IPS-20b (cell line): ENCODE measurements at regions not wholly inside any gene's neighbourhood (a gene's known extent, or its start where the extent isn't known, plus 50 kb on each side); places are given as distances from the start of the nearest gene placed in this dataset.

Experiments
- H3K27ac ChIP-seq: one replicate; pipeline ENCODE4 v1.5.1; 2013; ENCODE audit warnings: low read length
- H3K27me3 ChIP-seq: 2 replicates; pipeline ENCODE4 v1.6.1; 2013; ENCODE audit warnings: mild to moderate bottlenecking, low read length, inconsistent platforms; ENCODE audit not compliant: insufficient read depth
- H3K36me3 ChIP-seq: 2 replicates; pipeline ENCODE4 v1.6.1; 2013; ENCODE audit warnings: low read depth, mild to moderate bottlenecking, inconsistent platforms, low read length, moderate library complexity; ENCODE audit not compliant: insufficient read depth
- H3K4me1 ChIP-seq: 2 replicates; pipeline ENCODE4 v1.6.1; 2013; ENCODE audit warnings: mild to moderate bottlenecking, control low read depth, inconsistent platforms, low read length, moderate library complexity; ENCODE audit not compliant: insufficient read depth
- H3K4me3 ChIP-seq: 2 replicates; pipeline ENCODE4 v1.5.1; 2013; ENCODE audit warnings: mild to moderate bottlenecking, low read length, inconsistent platforms
- H3K9ac ChIP-seq: 2 replicates; pipeline ENCODE4 v1.6.1; 2013; ENCODE audit warnings: low read depth, mild to moderate bottlenecking, inconsistent platforms, low read length, moderate library complexity
- H3K9me3 ChIP-seq: 2 replicates; pipeline ENCODE4 v1.6.1; 2013; ENCODE audit warnings: mild to moderate bottlenecking, low read depth, low read length, inconsistent platforms; ENCODE audit not compliant: insufficient read depth

- Histone ChIP-seq H3K9ac (no peak overlapping the region), H3K4me3 (no peak overlapping the region)
Measured at GRCh38 chrX:39661116-39661907, 436.4 kb downstream of the BCOR start.

GRCh38 chrX:39665830-39666518 is 431.8 kb downstream of the BCOR start:
- H3K36me3 ChIP-seq = no peaks in the 10 kb centered on the region
- no peaks in the 10 kb centered on the region for H3K4me1 ChIP-seq
- H3K9ac ChIP-seq = no peak overlapping the region
- H3K27me3 ChIP-seq = no peaks in the 10 kb centered on the region
- H3K27ac ChIP-seq = no peak overlapping the region
- no peaks in the 10 kb centered on the region for H3K9me3 ChIP-seq
- no peak overlapping the region for H3K4me3 ChIP-seq

More at GRCh38 chrX:39661116-39661907, 436.4 kb downstream of the BCOR start:
- Histone ChIP-seq H3K9me3 (no peaks in the 10 kb centered on the region), H3K27ac (no peak overlapping the region), H3K27me3 (no peaks in the 10 kb centered on the region), H3K4me1 (no peaks in the 10 kb centered on the region), H3K36me3 (no peaks in the 10 kb centered on the region)

GRCh38 chrX:39667191-39667590 is 430.6 kb downstream of the BCOR start:
- no peaks in the 10 kb centered on the region for H3K27me3 ChIP-seq
- H3K9me3 ChIP-seq = no peaks in the 10 kb centered on the region
- no peak overlapping the region for H3K9ac ChIP-seq
- H3K4me1 ChIP-seq = no peaks in the 10 kb centered on the region
- no peak overlapping the region for H3K27ac ChIP-seq
- H3K4me3 ChIP-seq = no peak overlapping the region
- no peaks in the 10 kb centered on the region for H3K36me3 ChIP-seq

GRCh38 chrX:39667736-39668482 is 429.8 kb downstream of the BCOR start:
- Histone ChIP-seq H3K4me1 (no peaks in the 10 kb centered on the region), H3K9me3 (no peaks in the 10 kb centered on the region), H3K4me3 (no peak overlapping the region), H3K36me3 (no peaks in the 10 kb centered on the region), H3K27me3 (no peaks in the 10 kb centered on the region), H3K9ac (no peak overlapping the region), H3K27ac (no peak overlapping the region)

- Histone ChIP-seq H3K27ac (no peak overlapping the region), H3K4me3 (no peak overlapping the region), H3K27me3 (no peaks in the 10 kb centered on the region), H3K9ac (no peak overlapping the region), H3K9me3 (no peaks in the 10 kb centered on the region), H3K4me1 (no peaks in the 10 kb centered on the region), H3K36me3 (no peaks in the 10 kb centered on the region)
Measured at GRCh38 chrX:39669668-39670067, 428.1 kb downstream of the BCOR start.

GRCh38 chrX:39670281-39670680 is 427.5 kb downstream of the BCOR start:
- Histone ChIP-seq H3K4me3 (no peak overlapping the region), H3K9ac (no peak overlapping the region), H3K9me3 (no peaks in the 10 kb centered on the region), H3K27ac (no peak overlapping the region), H3K27me3 (no peaks in the 10 kb centered on the region), H3K4me1 (no peaks in the 10 kb centered on the region), H3K36me3 (no peaks in the 10 kb centered on the region)

- no peaks in the 10 kb centered on the region for H3K36me3 ChIP-seq
- no peaks in the 10 kb centered on the region for H3K9me3 ChIP-seq
- no peaks in the 10 kb centered on the region for H3K27me3 ChIP-seq
- H3K4me1 ChIP-seq = no peaks in the 10 kb centered on the region
- no peak overlapping the region for H3K27ac ChIP-seq
- no peak overlapping the region for H3K4me3 ChIP-seq
- no peak overlapping the region for H3K9ac ChIP-seq
Measured at GRCh38 chrX:39672405-39672804, 425.4 kb downstream of the BCOR start.

- H3K9me3 ChIP-seq = no peaks in the 10 kb centered on the region
- no peak overlapping the region for H3K27ac ChIP-seq
- no peaks in the 10 kb centered on the region for H3K36me3 ChIP-seq
- H3K4me1 ChIP-seq = no peaks in the 10 kb centered on the region
- H3K4me3 ChIP-seq = no peak overlapping the region
- H3K9ac ChIP-seq = no peak overlapping the region
- no peaks in the 10 kb centered on the region for H3K27me3 ChIP-seq
Measured at GRCh38 chrX:39674490-39675161, 423.1 kb downstream of the BCOR start.

- Histone ChIP-seq H3K27me3 (no peaks in the 10 kb centered on the region), H3K4me3 (no peak overlapping the region), H3K36me3 (no peaks in the 10 kb centered on the region), H3K9ac (no peak overlapping the region), H3K27ac (no peak overlapping the region), H3K9me3 (no peaks in the 10 kb centered on the region), H3K4me1 (no peaks in the 10 kb centered on the region)
Measured at GRCh38 chrX:39675162-39675553, 422.6 kb downstream of the BCOR start.

- Histone ChIP-seq H3K4me1 (no peaks in the 10 kb centered on the region), H3K9me3 (no peaks in the 10 kb centered on the region), H3K36me3 (no peaks in the 10 kb centered on the region), H3K9ac (no peak overlapping the region), H3K27ac (no peak overlapping the region), H3K4me3 (no peak overlapping the region), H3K27me3 (no peaks in the 10 kb centered on the region)
Measured at GRCh38 chrX:39675619-39676018, 422.1 kb downstream of the BCOR start.

GRCh38 chrX:39676434-39676833 is 421.3 kb downstream of the BCOR start:
- Histone ChIP-seq H3K9me3 (no peaks in the 10 kb centered on the region), H3K36me3 (no peaks in the 10 kb centered on the region), H3K27ac (no peak overlapping the region)

More at GRCh38 chrX:39676434-39676833, 421.3 kb downstream of the BCOR start:
- no peaks in the 10 kb centered on the region for H3K27me3 ChIP-seq
- H3K4me3 ChIP-seq = no peak overlapping the region
- no peaks in the 10 kb centered on the region for H3K4me1 ChIP-seq
- H3K9ac ChIP-seq = no peak overlapping the region
